ENCODE measurements at regions not wholly inside any gene's neighbourhood (a gene's known extent, or its start where the extent isn't known, plus 50 kb on each side); places are given as distances from the start of the nearest gene placed in this dataset.

GRCh38 chr17:73715769-73716168 is 71.5 kb upstream of the SDK2 start:
- TF ChIP-seq EP300 (IDR thresholded peaks at IDR 0.05; ENCODE audit: low read depth), result no peak
- no peak for TF ChIP-seq POLR2A (IDR thresholded peaks at IDR 0.05)
- no peak for TF ChIP-seq CTCF (IDR thresholded peaks at IDR 0.05)

Measured in transverse colon (tissue), 3 donors.